DND-41 (cell line): ENCODE measurements at regions not wholly inside any gene's neighbourhood (a gene's known extent, or its start where the extent isn't known, plus 50 kb on each side); places are given as distances from the start of the nearest gene placed in this dataset.

ENCODE experiments used
- CTCF ChIP-seq: IDR thresholded peaks from 2 replicates; pipeline ENCODE4 v1.5.1; 2012; ENCODE audit warnings: borderline replicate concordance, low read length, moderate library complexity, mild to moderate bottlenecking; ENCODE audit not compliant: poor library complexity, severe bottlenecking; ENCODE audit errors: extremely low read depth
- EZH2 ChIP-seq: IDR thresholded peaks from 3 replicates; pipeline ENCODE4 v1.6.1; 2012; ENCODE audit warnings: borderline replicate concordance, low read depth, mild to moderate bottlenecking, moderate library complexity, low read length, inconsistent platforms; ENCODE audit not compliant: severe bottlenecking

GRCh38 chr13:22128441-22129408 lies 457.9 kb downstream of the FGF9 start:
- no peak for TF ChIP-seq CTCF
- TF ChIP-seq EZH2 = no peak
